A549 (cell line): ENCODE measurements at regions not wholly inside any gene's neighbourhood (a gene's known extent, or its start where the extent isn't known, plus 50 kb on each side); places are given as distances from the start of the nearest gene placed in this dataset.

Experiments
- ATAC-seq, 2 experiments: fragments of 200-7000 bp in 1 of 2; fragments of >200 bp in 1 of 2; cut with Nextera tagmentation in 1 of 2; cut with Tn5 transposase in 1 of 2; 3 replicates each; pipeline versions ENCODE4 v1.8.0 to v1.9.1; 2018 to 2020; ENCODE audit warnings: mild to moderate bottlenecking in 1 of 2, moderate library complexity in 1 of 2
- CTCF ChIA-PET: fragments of 300-600 bp; sonication (Branson Sonifier 250); formaldehyde crosslinking; extraction: SDS; loops from one replicate; lab custom pipeline; 2021; ENCODE audit warnings: antibody characterized with exemption, inconsistent platforms; lab: Yijun Ruan, JAX
- POLR2A ChIA-PET: fragments of 350-600 bp; formaldehyde crosslinking; extraction: SDS; loops from one replicate; lab custom pipeline; 2021; ENCODE audit warnings: antibody characterized with exemption, inconsistent platforms; lab: Yijun Ruan, JAX
- DNase-seq, 2 experiments: peaks; one replicate each; pipeline versions ENCODE4 v3.0.0 to v3.0.0-alpha.2; 2011 to 2016; ENCODE audit warnings: low read depth in 1 of 2, low spot score in 1 of 2
- FAIRE-seq: peaks from 2 replicates; lab custom pipeline; 2011; peaks lifted over from hg19 to GRCh38; lab: Jason Lieb, UNC
- H3K27ac ChIP-seq, 2 experiments: fragments of >200 bp; sonication (Bioruptor Twin); formaldehyde crosslinking; 3 replicates each; pipeline ENCODE4 v1.5.1; 2016 to 2017
- H3K4me1 ChIP-seq: fragments of >200 bp; sonication (Bioruptor Twin); formaldehyde crosslinking; 3 replicates; pipeline ENCODE4 v1.6.1; 2016
- H3K4me2 ChIP-seq: fragments of >200 bp; sonication (Bioruptor Twin); formaldehyde crosslinking; 3 replicates; pipeline ENCODE4 v1.6.1; 2016
- H3K4me3 ChIP-seq: fragments of >200 bp; sonication (Bioruptor Twin); formaldehyde crosslinking; 3 replicates; pipeline ENCODE4 v1.5.1; 2016
- H3K9me3 ChIP-seq: fragments of >200 bp; sonication (Bioruptor Twin); formaldehyde crosslinking; 3 replicates; pipeline ENCODE4 v1.6.1; 2016
- CEBPB ChIP-seq, 2 experiments: fragments of >200 bp in 1 of 2; sonication (Bioruptor Twin) in 1 of 2; formaldehyde crosslinking in 1 of 2; IDR thresholded peaks; 2 replicates each; pipeline ENCODE4 v1.6.1; 2012 to 2016
- CHD4 ChIP-seq: fragments of 200-600 bp; sonication (generic); IDR thresholded peaks from 2 replicates; pipeline ENCODE4 v1.6.1; 2016; ENCODE audit warnings: antibody characterized with exemption, mild to moderate bottlenecking, borderline replicate concordance
- EHMT2 ChIP-seq: fragments of 200-600 bp; sonication (generic); IDR thresholded peaks from 2 replicates; pipeline ENCODE4 v1.6.1; 2016; ENCODE audit warnings: antibody characterized with exemption, low read depth, mild to moderate bottlenecking, moderate library complexity
- EP300 ChIP-seq, 2 experiments: fragments of >200 bp; sonication (Bioruptor Twin); formaldehyde crosslinking; IDR thresholded peaks; 2 replicates in 1 of 2; 3 replicates in 1 of 2; pipeline ENCODE4 v1.6.1; 2016 to 2017
- ESRRA ChIP-seq: fragments of 150-350 bp; IDR thresholded peaks from 2 replicates; pipeline ENCODE4 v1.6.1; 2014; ENCODE audit warnings: mild to moderate bottlenecking, low read length, borderline replicate concordance
- FOSL2 ChIP-seq, 2 experiments: fragments of 450-650 bp in 1 of 2; fragments of >200 bp in 1 of 2; sonication (Bioruptor Twin) in 1 of 2; formaldehyde crosslinking; IDR thresholded peaks; 2 replicates each; pipeline versions ENCODE4 v1.5.0 to v1.6.1; 2016 to 2020; ENCODE audit warnings: mild to moderate bottlenecking in 1 of 2, moderate library complexity in 1 of 2
- HDAC2 ChIP-seq: fragments of 200-600 bp; sonication (generic); IDR thresholded peaks from 2 replicates; pipeline ENCODE4 v1.6.1; 2016
- KDM1A ChIP-seq: fragments of 200-600 bp; sonication (generic); IDR thresholded peaks from 2 replicates; pipeline ENCODE4 v1.6.1; 2016; ENCODE audit warnings: low read depth, mild to moderate bottlenecking
- MAFK ChIP-seq: fragments of 450-650 bp; IDR thresholded peaks from 2 replicates; pipeline ENCODE4 v1.6.1; 2014; ENCODE audit not compliant: partially characterized antibody
- RAD21 ChIP-seq, 2 experiments: fragments of >200 bp in 1 of 2; sonication (Bioruptor Twin) in 1 of 2; formaldehyde crosslinking in 1 of 2; IDR thresholded peaks in 1 of 2; conservative IDR thresholded peaks in 1 of 2; 2 replicates in 1 of 2; 3 replicates in 1 of 2; pipeline ENCODE4 v1.6.1; 2012 to 2018; ENCODE audit warnings: inconsistent platforms in 1 of 2
- RCOR1 ChIP-seq: fragments of 150-350 bp; IDR thresholded peaks from 2 replicates; pipeline ENCODE4 v1.6.1; 2014; ENCODE audit warnings: antibody characterized with exemption, low read length, low read depth
- SMC3 ChIP-seq: fragments of >200 bp; sonication (Bioruptor Twin); formaldehyde crosslinking; IDR thresholded peaks from 3 replicates; pipeline ENCODE4 v1.6.1; 2018; ENCODE audit warnings: inconsistent platforms
- TFCP2L1 ChIP-seq: fragments of 250-450 bp; sonication (Bioruptor Pico); IDR thresholded peaks from 2 replicates; pipeline ENCODE4 v1.5.0; 2021; ENCODE audit warnings: mild to moderate bottlenecking
- TP53 ChIP-seq: fragments of 250-450 bp; sonication (Bioruptor Pico); IDR thresholded peaks from 2 replicates; pipeline ENCODE4 v1.5.0; 2021; ENCODE audit warnings: mild to moderate bottlenecking, moderate library complexity
- ZC3H11A ChIP-seq: fragments of 450-650 bp; IDR thresholded peaks from 2 replicates; pipeline ENCODE4 v1.6.1; 2014; ENCODE audit warnings: antibody characterized with exemption, mild to moderate bottlenecking
- WGBS: methylation state at CpG from one replicate; pipeline ENCODE4 v1.1.6; 2017; ENCODE audit errors: missing lambda C conversion rate; 5-methylcytosine and 5-hydroxymethylcytosine counted together
- TF ChIP-seq, protein P1 (sequence below): fragments of 150-350 bp; IDR thresholded peaks from 2 replicates; pipeline ENCODE4 v1.6.1; 2014; ENCODE audit warnings: low read depth, mild to moderate bottlenecking, low read length
- TF ChIP-seq, protein P2 (sequence below): fragments of >200 bp; sonication (Bioruptor Twin); formaldehyde crosslinking; IDR thresholded peaks from 2 replicates; pipeline ENCODE4 v1.6.1; 2016
- TF ChIP-seq, protein P3 (sequence below): fragments of >200 bp; sonication (Bioruptor Twin); formaldehyde crosslinking; IDR thresholded peaks from 3 replicates; pipeline ENCODE4 v1.6.1; 2016
- TF ChIP-seq, protein P4 (sequence below): IDR thresholded peaks from 2 replicates; pipeline ENCODE4 v1.6.1; 2012; ENCODE audit warnings: low read depth, borderline replicate concordance
- TF ChIP-seq, protein P5 (sequence below): fragments of 450-650 bp; IDR thresholded peaks from 2 replicates; pipeline ENCODE4 v1.6.1; 2014; ENCODE audit warnings: antibody characterized with exemption
- TF ChIP-seq, protein P6 (sequence below): IDR thresholded peaks from 2 replicates; pipeline ENCODE4 v1.6.1; 2012
- TF ChIP-seq, protein P7 (sequence below): fragments of 250-450 bp; sonication (Bioruptor Pico); IDR thresholded peaks from 2 replicates; pipeline ENCODE4 v1.5.0; 2021; ENCODE audit warnings: mild to moderate bottlenecking, moderate library complexity, borderline replicate concordance
- TF ChIP-seq, protein P8 (sequence below): fragments of >200 bp; sonication (Bioruptor Twin); formaldehyde crosslinking; IDR thresholded peaks from 3 replicates; pipeline ENCODE4 v1.5.1; 2016

DNA sequence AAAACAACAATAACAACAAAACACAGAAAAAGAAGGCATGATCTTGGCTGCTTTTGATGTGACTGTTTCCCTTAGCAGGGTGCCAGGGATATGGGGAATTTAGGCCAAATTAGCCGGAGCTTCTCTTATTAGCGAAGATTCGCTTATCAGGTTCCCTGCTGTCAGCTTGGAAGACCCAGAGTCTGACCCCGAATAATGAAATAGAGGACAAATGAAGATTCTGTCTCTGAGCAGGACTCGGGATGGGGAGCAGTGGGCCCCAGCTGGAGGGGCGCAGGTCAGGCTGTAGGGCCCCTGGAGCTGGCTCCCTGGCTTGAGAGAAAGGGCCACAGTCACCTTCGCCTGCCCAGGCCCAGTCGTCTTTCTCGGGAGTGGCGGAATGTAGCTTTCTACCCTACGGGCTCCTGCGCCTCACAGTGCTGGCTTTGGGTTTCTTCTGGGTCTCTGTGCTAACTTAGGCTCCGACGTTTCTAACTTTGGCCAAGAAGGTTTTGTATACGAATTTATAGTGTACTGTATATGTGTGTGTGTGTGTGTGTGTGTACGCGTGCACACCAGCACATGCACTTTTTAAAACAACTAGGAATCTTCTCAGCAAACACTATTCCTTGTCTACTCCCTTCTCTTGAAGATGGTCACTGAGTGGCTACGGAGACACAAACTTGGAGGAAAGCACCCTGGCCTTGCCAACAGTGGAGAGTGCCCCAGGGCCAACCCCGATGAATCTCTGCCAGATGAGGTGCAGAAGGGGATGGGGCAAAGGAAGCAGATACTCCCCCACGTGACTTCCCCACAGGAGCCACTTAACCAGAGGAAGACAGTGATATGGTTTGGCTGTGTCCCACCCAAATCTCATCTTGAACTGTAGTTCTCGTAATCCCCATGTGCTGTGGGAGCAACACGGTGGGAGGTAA, 195.6 kb upstream of the COPS8 start:
- FAIRE-seq: no peak
- H3K9me3 ChIP-seq: no peaks in the 10 kb centered on the region
- DNase-seq: no peak
- H3K4me1 ChIP-seq: no peaks in the 10 kb centered on the region
- H3K4me2 ChIP-seq: no peak overlapping the region
- TF ChIP-seq, protein P1, sequence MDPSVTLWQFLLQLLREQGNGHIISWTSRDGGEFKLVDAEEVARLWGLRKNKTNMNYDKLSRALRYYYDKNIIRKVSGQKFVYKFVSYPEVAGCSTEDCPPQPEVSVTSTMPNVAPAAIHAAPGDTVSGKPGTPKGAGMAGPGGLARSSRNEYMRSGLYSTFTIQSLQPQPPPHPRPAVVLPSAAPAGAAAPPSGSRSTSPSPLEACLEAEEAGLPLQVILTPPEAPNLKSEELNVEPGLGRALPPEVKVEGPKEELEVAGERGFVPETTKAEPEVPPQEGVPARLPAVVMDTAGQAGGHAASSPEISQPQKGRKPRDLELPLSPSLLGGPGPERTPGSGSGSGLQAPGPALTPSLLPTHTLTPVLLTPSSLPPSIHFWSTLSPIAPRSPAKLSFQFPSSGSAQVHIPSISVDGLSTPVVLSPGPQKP: no peak
- TF ChIP-seq RCOR1: no peak
- no peak for TF ChIP-seq KDM1A
- TF ChIP-seq, all 56 proteins: peak for 0
- Histone ChIP-seq H3K27ac (no peak overlapping the region), H3K4me3 (no peak overlapping the region)
- CTCF ChIA-PET: no interaction called here
- WGBS: 76% methylated on average over 22 of the region's 22 CpGs
- ATAC-seq: no peak
- POLR2A ChIA-PET: no interaction called here

DNA sequence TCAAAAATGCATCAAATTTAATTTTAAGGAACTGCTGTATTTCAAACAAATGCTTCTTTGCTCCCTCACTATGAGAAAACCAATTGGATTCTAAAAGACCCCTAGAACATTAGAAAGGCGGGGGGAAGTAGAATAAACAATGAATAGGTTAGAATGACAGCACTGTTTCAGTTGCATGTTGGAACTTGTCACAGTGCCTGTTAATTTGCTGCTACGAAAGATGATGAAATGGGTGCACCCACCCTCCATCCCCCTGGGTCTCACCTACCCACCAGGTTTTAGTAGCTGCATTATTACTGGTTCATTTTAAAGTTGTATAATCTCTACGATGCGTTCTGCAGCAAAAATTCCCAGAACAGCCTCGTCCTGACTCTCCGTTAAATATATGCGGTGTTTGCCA, 193.0 kb upstream of the COPS8 start:
- no peaks in the 10 kb centered on the region for H3K4me1 ChIP-seq
- ATAC-seq (no peak), FAIRE-seq (no peak), DNase-seq (no peak)
- POLR2A ChIA-PET: no interaction called here
- H3K9me3 ChIP-seq: no peaks in the 10 kb centered on the region
- WGBS: 69% methylated on average over 7 of the region's 7 CpGs
- no peak overlapping the region for H3K27ac ChIP-seq
- H3K4me3 ChIP-seq: no peak overlapping the region
- CTCF ChIA-PET: no interaction called here
- H3K4me2 ChIP-seq: no peak overlapping the region
- TF ChIP-seq, protein P2, sequence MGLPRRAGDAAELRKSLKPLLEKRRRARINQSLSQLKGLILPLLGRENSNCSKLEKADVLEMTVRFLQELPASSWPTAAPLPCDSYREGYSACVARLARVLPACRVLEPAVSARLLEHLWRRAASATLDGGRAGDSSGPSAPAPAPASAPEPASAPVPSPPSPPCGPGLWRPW: no peak
- no peak for TF ChIP-seq CEBPB (IDR thresholded peaks at IDR 0.05)
- TF ChIP-seq TFCP2L1 (CRISPR knock-in tag): no peak
- no peak for TF ChIP-seq CHD4
- no peak for TF ChIP-seq RAD21 (conservative IDR thresholded peaks at IDR 0.05 in 1 of 2, IDR thresholded peaks at IDR 0.05 in 1 of 2)
- TF ChIP-seq EHMT2: no peak
- TF ChIP-seq, protein P3, sequence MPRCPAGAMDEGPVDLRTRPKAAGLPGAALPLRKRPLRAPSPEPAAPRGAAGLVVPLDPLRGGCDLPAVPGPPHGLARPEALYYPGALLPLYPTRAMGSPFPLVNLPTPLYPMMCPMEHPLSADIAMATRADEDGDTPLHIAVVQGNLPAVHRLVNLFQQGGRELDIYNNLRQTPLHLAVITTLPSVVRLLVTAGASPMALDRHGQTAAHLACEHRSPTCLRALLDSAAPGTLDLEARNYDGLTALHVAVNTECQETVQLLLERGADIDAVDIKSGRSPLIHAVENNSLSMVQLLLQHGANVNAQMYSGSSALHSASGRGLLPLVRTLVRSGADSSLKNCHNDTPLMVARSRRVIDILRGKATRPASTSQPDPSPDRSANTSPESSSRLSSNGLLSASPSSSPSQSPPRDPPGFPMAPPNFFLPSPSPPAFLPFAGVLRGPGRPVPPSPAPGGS: no peak
- TF ChIP-seq, protein P4, sequence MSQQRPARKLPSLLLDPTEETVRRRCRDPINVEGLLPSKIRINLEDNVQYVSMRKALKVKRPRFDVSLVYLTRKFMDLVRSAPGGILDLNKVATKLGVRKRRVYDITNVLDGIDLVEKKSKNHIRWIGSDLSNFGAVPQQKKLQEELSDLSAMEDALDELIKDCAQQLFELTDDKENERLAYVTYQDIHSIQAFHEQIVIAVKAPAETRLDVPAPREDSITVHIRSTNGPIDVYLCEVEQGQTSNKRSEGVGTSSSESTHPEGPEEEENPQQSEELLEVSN: no peak
- TF ChIP-seq TP53 (CRISPR knock-in tag): no peak
- TF ChIP-seq, protein P5, sequence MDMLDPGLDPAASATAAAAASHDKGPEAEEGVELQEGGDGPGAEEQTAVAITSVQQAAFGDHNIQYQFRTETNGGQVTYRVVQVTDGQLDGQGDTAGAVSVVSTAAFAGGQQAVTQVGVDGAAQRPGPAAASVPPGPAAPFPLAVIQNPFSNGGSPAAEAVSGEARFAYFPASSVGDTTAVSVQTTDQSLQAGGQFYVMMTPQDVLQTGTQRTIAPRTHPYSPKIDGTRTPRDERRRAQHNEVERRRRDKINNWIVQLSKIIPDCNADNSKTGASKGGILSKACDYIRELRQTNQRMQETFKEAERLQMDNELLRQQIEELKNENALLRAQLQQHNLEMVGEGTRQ: no peak

DNA sequence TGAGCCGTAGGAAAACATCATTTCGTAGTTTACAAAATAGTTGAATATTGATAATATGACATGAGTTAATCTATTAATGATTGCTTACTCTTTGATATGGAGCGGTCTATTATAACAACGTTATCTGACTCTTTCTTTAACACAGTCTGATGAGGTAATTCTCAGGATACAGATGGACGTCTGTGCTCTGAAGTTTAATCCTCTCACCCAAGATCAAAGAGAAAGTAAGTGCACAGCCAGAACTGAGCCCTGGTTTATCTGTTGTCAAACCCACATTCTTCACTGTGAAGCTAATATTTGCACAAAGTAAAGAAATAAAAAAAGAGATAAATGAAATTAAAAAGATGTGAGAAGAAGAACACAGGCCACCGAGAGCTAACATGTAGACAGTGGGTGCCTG, 190.9 kb upstream of the COPS8 start:
- POLR2A ChIA-PET: no interaction called here
- Histone ChIP-seq H3K27ac (no peak overlapping the region), H3K4me1 (no peaks in the 10 kb centered on the region), H3K9me3 (no peaks in the 10 kb centered on the region), H3K4me3 (no peak overlapping the region), H3K4me2 (no peak overlapping the region)
- no peak for FAIRE-seq
- no peak for ATAC-seq
- CTCF ChIA-PET: interaction anchor here (0.5 kb wide), 1 partner anchor 13 kb away, joined by 3 read pairs; no protein-coding TSS in a partner anchor
- no peak for DNase-seq
- WGBS: 62% methylated on average over 6 of the region's 6 CpGs
- TF ChIP-seq MAFK (no peak), ZC3H11A (no peak), FOSL2 (IDR thresholded peaks at IDR 0.05) (no peak), FOSL2 (CRISPR knock-in tag; IDR thresholded peaks at IDR 0.05) (no peak), ESRRA (no peak), RAD21 (conservative IDR thresholded peaks at IDR 0.05 in 1 of 2, IDR thresholded peaks at IDR 0.05 in 1 of 2) (no peak), SMC3 (no peak), HDAC2 (no peak), EP300 (IDR thresholded peaks at IDR 0.05) (no peak)
- TF ChIP-seq, protein P6, sequence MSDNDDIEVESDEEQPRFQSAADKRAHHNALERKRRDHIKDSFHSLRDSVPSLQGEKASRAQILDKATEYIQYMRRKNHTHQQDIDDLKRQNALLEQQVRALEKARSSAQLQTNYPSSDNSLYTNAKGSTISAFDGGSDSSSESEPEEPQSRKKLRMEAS: no peak
- TF ChIP-seq, protein P7, sequence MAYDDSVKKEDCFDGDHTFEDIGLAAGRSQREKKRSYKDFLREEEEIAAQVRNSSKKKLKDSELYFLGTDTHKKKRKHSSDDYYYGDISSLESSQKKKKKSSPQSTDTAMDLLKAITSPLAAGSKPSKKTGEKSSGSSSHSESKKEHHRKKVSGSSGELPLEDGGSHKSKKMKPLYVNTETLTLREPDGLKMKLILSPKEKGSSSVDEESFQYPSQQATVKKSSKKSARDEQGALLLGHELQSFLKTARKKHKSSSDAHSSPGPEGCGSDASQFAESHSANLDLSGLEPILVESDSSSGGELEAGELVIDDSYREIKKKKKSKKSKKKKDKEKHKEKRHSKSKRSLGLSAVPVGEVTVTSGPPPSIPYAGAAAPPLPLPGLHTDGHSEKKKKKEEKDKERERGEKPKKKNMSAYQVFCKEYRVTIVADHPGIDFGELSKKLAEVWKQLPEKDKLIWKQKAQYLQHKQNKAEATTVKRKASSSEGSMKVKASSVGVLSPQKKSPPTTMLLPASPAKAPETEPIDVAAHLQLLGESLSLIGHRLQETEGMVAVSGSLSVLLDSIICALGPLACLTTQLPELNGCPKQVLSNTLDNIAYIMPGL (CRISPR knock-in tag): no peak
- TF ChIP-seq, protein P8, sequence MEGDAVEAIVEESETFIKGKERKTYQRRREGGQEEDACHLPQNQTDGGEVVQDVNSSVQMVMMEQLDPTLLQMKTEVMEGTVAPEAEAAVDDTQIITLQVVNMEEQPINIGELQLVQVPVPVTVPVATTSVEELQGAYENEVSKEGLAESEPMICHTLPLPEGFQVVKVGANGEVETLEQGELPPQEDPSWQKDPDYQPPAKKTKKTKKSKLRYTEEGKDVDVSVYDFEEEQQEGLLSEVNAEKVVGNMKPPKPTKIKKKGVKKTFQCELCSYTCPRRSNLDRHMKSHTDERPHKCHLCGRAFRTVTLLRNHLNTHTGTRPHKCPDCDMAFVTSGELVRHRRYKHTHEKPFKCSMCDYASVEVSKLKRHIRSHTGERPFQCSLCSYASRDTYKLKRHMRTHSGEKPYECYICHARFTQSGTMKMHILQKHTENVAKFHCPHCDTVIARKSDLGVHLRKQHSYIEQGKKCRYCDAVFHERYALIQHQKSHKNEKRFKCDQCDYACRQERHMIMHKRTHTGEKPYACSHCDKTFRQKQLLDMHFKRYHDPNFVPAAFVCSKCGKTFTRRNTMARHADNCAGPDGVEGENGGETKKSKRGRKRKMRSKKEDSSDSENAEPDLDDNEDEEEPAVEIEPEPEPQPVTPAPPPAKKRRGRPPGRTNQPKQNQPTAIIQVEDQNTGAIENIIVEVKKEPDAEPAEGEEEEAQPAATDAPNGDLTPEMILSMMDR: no peak
